Hepatocyte (in vitro differentiated cells): ENCODE measurements at regions not wholly inside any gene's neighbourhood (a gene's known extent, or its start where the extent isn't known, plus 50 kb on each side); places are given as distances from the start of the nearest gene placed in this dataset.

Experiments used
- DNase-seq: peaks from one replicate; pipeline ENCODE4 v3.0.0-alpha.2; 2016; ENCODE audit warnings: low spot score
- H2AFZ ChIP-seq: fragments of 200-600 bp; sonication (generic); 2 replicates; pipeline ENCODE4 v1.6.0; 2016; ENCODE audit warnings: antibody characterized with exemption, mild to moderate bottlenecking
- H3K27ac ChIP-seq: fragments of 200-600 bp; sonication (generic); 2 replicates; pipeline ENCODE4 v1.5.1; 2016; ENCODE audit warnings: mild to moderate bottlenecking
- H3K27me3 ChIP-seq: fragments of 200-600 bp; sonication (generic); 2 replicates; pipeline ENCODE4 v1.6.1; 2016
- H3K36me3 ChIP-seq: fragments of 200-600 bp; sonication (generic); replicated peaks from 2 replicates; pipeline ENCODE4 v1.5.1; 2016; ENCODE audit warnings: low read depth; ENCODE audit not compliant: insufficient read depth
- H3K4me1 ChIP-seq: fragments of 200-600 bp; sonication (generic); 2 replicates; pipeline ENCODE4 v1.5.1; 2016; ENCODE audit warnings: mild to moderate bottlenecking, moderate library complexity; ENCODE audit not compliant: insufficient read depth
- H3K4me2 ChIP-seq: fragments of 200-600 bp; sonication (generic); 2 replicates; pipeline ENCODE4 v1.6.0; 2016
- H3K4me3 ChIP-seq: fragments of 200-600 bp; sonication (generic); 2 replicates; pipeline ENCODE4 v1.5.1; 2016; ENCODE audit warnings: mild to moderate bottlenecking
- H3K79me2 ChIP-seq: fragments of 200-600 bp; sonication (generic); 2 replicates; pipeline ENCODE4 v1.6.0; 2017; ENCODE audit warnings: mild to moderate bottlenecking
- H3K9me2 ChIP-seq: fragments of 200-600 bp; sonication (generic); replicated peaks from 2 replicates; pipeline ENCODE4 v1.6.0; 2017; ENCODE audit warnings: mild to moderate bottlenecking; ENCODE audit not compliant: insufficient read depth
- H3K9me3 ChIP-seq: fragments of 200-600 bp; sonication (generic); 2 replicates; pipeline ENCODE4 v1.5.1; 2016; ENCODE audit warnings: low read depth, mild to moderate bottlenecking
- H4K20me1 ChIP-seq: fragments of 200-600 bp; sonication (generic); 2 replicates; pipeline ENCODE4 v1.6.0; 2016; ENCODE audit warnings: mild to moderate bottlenecking; ENCODE audit not compliant: insufficient read depth, poor library complexity, severe bottlenecking
- CTCF ChIP-seq: fragments of 200-600 bp; sonication (generic); IDR thresholded peaks from 2 replicates; pipeline ENCODE4 v1.5.1; 2016; ENCODE audit warnings: antibody characterized with exemption, mild to moderate bottlenecking; ENCODE audit not compliant: poor library complexity
- EZH2 ChIP-seq: fragments of 200-600 bp; sonication (generic); IDR thresholded peaks from 2 replicates; pipeline ENCODE4 v1.6.1; 2016; ENCODE audit warnings: antibody characterized with exemption, mild to moderate bottlenecking, borderline replicate concordance
- EZH2phosphoT487 ChIP-seq: fragments of 200-600 bp; sonication (generic); IDR thresholded peaks from one replicate; pipeline ENCODE4 v1.6.1; 2018; ENCODE audit warnings: antibody characterized with exemption, mild to moderate bottlenecking, low read depth, moderate library complexity; ENCODE audit not compliant: unreplicated experiment, severe bottlenecking
- WGBS: methylation state at CpG from one replicate; pipeline ENCODE4 v1.1.6; 2016; ENCODE audit warnings: low lambda C conversion rate; ENCODE audit errors: missing lambda C conversion rate; 5-methylcytosine and 5-hydroxymethylcytosine counted together

DNA sequence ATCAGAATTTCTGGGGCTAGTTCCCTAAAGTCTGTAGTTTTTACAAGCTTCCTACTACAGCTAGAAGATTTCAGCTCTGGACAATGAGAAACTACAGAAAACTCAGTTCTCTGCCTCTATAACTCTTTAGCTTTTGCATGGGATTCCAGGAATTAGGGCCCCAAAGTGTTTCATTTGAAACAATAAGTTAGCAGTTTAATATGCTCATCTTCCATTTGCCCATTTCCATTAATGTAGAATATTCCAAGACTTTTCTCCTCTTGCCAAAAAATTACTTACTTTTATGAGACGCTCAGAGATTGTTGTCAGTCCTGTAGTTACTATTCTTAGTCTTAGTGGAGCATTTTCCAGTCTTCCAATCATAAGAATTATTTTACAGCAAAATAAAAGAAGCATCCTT, 719.9 kb downstream of the ADGRL2 start:
- no peaks in the 10 kb centered on the region for H3K36me3 ChIP-seq
- H3K79me2 ChIP-seq, result no peaks in the 10 kb centered on the region
- no peak overlapping the region for H3K27ac ChIP-seq
- TF ChIP-seq CTCF (no peak), EZH2phosphoT487 (no peak), EZH2 (no peak)
- no peak for DNase-seq
- H2AFZ ChIP-seq, result no peak overlapping the region
- no peaks in the 10 kb centered on the region for H3K9me2 ChIP-seq
- no peaks in the 10 kb centered on the region for H4K20me1 ChIP-seq
- no peaks in the 10 kb centered on the region for H3K9me3 ChIP-seq
- no peak overlapping the region for H3K4me2 ChIP-seq
- H3K27me3 ChIP-seq, result no peaks in the 10 kb centered on the region
- H3K4me3 ChIP-seq, result no peak overlapping the region
- H3K4me1 ChIP-seq, result no peaks in the 10 kb centered on the region
- 89% methylated on average over 1 of the region's 1 CpG for WGBS

- no peak overlapping the region for H2AFZ ChIP-seq
- H3K27ac ChIP-seq, result no peak overlapping the region
- peak; percentile 31 for DNase-seq
- no peaks in the 10 kb centered on the region for H3K27me3 ChIP-seq
- H3K4me3 ChIP-seq, result no peak overlapping the region
- no peaks in the 10 kb centered on the region for H3K9me3 ChIP-seq
- no peaks in the 10 kb centered on the region for H3K9me2 ChIP-seq
- no peaks in the 10 kb centered on the region for H3K36me3 ChIP-seq
- TF ChIP-seq EZH2 (no peak), CTCF (peak; percentile 19)
- H3K4me2 ChIP-seq, result no peak overlapping the region
- H4K20me1 ChIP-seq, result no peaks in the 10 kb centered on the region
- H3K4me1 ChIP-seq, result no peaks in the 10 kb centered on the region
- 56% methylated on average over 8 of the region's 8 CpGs for WGBS
- no peaks in the 10 kb centered on the region for H3K79me2 ChIP-seq
These were observed 716.9 kb downstream of the ADGRL2 start for GRCh38 chr1:82517586-82517985.

DNA sequence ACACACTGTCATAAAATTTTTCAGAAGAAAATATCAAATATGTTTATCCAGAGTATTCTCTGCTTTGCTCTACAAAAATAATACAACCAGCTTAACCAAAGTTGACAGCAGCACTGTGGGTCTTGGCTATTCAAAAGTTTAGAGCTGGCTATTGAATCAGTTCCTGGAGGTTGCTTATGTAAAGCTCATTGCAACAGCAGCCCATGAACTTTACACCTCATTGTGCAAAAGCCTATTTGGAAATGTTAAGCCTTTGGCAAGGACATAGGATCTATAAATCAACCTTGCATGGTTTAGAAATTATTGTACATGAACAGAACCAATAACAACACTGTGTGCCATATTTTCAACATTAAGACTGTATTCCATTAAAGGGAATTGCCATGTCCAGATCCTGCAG, 714.9 kb downstream of the ADGRL2 start:
- H3K36me3 ChIP-seq, result no peaks in the 10 kb centered on the region
- no peak overlapping the region for H3K27ac ChIP-seq
- H3K9me3 ChIP-seq, result no peaks in the 10 kb centered on the region
- no peaks in the 10 kb centered on the region for H3K4me1 ChIP-seq
- H3K4me2 ChIP-seq, result no peak overlapping the region
- no peaks in the 10 kb centered on the region for H4K20me1 ChIP-seq
- no peak overlapping the region for H2AFZ ChIP-seq
- no peak for TF ChIP-seq EZH2
- TF ChIP-seq EZH2phosphoT487, result no peak
- TF ChIP-seq CTCF, result no peak
- no peaks in the 10 kb centered on the region for H3K79me2 ChIP-seq
- peak; percentile 11 for DNase-seq
- H3K4me3 ChIP-seq, result no peak overlapping the region
- H3K27me3 ChIP-seq, result no peaks in the 10 kb centered on the region
- no peaks in the 10 kb centered on the region for H3K9me2 ChIP-seq

DNA sequence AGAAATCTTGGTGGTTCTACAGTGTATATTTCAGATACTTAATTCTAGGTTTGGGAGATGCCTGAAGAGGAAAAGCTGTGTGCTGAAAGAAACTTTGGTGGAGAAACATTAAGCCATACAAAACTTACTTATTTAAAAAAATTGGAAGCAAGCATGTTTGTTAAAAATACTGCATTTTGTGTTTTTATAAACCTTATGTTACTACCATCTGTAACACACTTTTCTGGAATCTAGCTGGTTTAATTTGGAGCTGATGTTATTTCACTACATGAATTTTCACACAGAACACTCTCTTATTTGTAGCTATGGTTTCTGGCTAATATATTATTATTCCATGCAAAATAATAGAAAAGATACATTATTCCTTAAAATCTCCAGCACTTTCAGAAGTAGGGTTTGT, 710.7 kb downstream of the ADGRL2 start:
- H3K4me3 ChIP-seq, result no peak overlapping the region
- no peak overlapping the region for H3K4me2 ChIP-seq
- no peaks in the 10 kb centered on the region for H3K9me3 ChIP-seq
- no peaks in the 10 kb centered on the region for H3K4me1 ChIP-seq
- no peaks in the 10 kb centered on the region for H3K9me2 ChIP-seq
- no peaks in the 10 kb centered on the region for H3K27me3 ChIP-seq
- DNase-seq, result no peak
- no peak overlapping the region for H2AFZ ChIP-seq
- TF ChIP-seq EZH2, result no peak
- no peak for TF ChIP-seq EZH2phosphoT487
- TF ChIP-seq CTCF, result no peak
- no peaks in the 10 kb centered on the region for H4K20me1 ChIP-seq
- no peaks in the 10 kb centered on the region for H3K36me3 ChIP-seq
- no peaks in the 10 kb centered on the region for H3K79me2 ChIP-seq
- H3K27ac ChIP-seq, result no peak overlapping the region
